OCI-LY3 (cell line): ENCODE measurements at regions not wholly inside any gene's neighbourhood (a gene's known extent, or its start where the extent isn't known, plus 50 kb on each side); places are given as distances from the start of the nearest gene placed in this dataset.
"Not testable (repeated sequence)": the region's sequence is repeated elsewhere in the genome, so short reads cannot be mapped to it uniquely, and the experiment has no call there.

Experiments used
- H2AFZ ChIP-seq: fragments of 200-600, 300-600 bp; shearing (Covaris generic); 2 replicates; pipeline ENCODE4 v1.6.0; 2014; ENCODE audit warnings: antibody characterized with exemption, low read depth, low read length
- H3K27ac ChIP-seq: fragments of 200-600, 300-600 bp; sonication (generic); 2 replicates; pipeline ENCODE4 v1.5.1; 2014; ENCODE audit warnings: mild to moderate bottlenecking, low read length, moderate library complexity, mixed read lengths
- H3K27me3 ChIP-seq: fragments of 200-600, 300-600 bp; sonication (generic); 2 replicates; pipeline ENCODE4 v1.6.1; 2014; ENCODE audit warnings: low read depth, low read length, mixed read lengths
- H3K36me3 ChIP-seq: fragments of 200-600, 300-600 bp; sonication (generic); replicated peaks from 2 replicates; pipeline ENCODE3; 2014; ENCODE audit warnings: low read depth, low read length, mixed read lengths
- H3K4me1 ChIP-seq: fragments of 300-600, 200-600 bp; sonication (generic); 2 replicates; pipeline ENCODE4 v1.6.1; 2014; ENCODE audit warnings: low read length, mixed read lengths
- H3K4me2 ChIP-seq: fragments of 200-600, 300-600 bp; sonication (generic); 2 replicates; pipeline ENCODE4 v1.6.1; 2014; ENCODE audit warnings: low read length, mixed read lengths
- H3K4me3 ChIP-seq: fragments of 300-600, 200-600 bp; sonication (generic); 2 replicates; pipeline ENCODE4 v1.5.1; 2014; ENCODE audit warnings: antibody characterized with exemption, mild to moderate bottlenecking, low read length, moderate library complexity
- H3K79me2 ChIP-seq: fragments of 300-600, 200-600 bp; shearing (Covaris generic); 2 replicates; pipeline ENCODE4 v1.6.1; 2014; ENCODE audit warnings: mild to moderate bottlenecking, low read length, mixed read lengths
- H3K9ac ChIP-seq: fragments of 300-600, 200-600 bp; shearing (Covaris generic); 2 replicates; pipeline ENCODE4 v1.6.0; 2014; ENCODE audit warnings: mild to moderate bottlenecking, low read length, moderate library complexity
- H3K9me3 ChIP-seq: fragments of 200-600, 300-600 bp; shearing (Covaris generic); 2 replicates; pipeline ENCODE4 v1.6.1; 2014; ENCODE audit warnings: low read length, mixed read lengths; ENCODE audit not compliant: insufficient read depth
- H4K20me1 ChIP-seq: fragments of 200-600, 300-600 bp; sonication (generic); 2 replicates; pipeline ENCODE4 v1.6.1; 2016; ENCODE audit warnings: low read length, mixed read lengths; ENCODE audit not compliant: insufficient read depth
- EZH2phosphoT487 ChIP-seq: fragments of 200-600 bp; shearing (Covaris generic); IDR thresholded peaks from 2 replicates; pipeline ENCODE4 v1.6.1; 2018; ENCODE audit warnings: antibody characterized with exemption, mixed run types, low read depth
- TF ChIP-seq, protein P1 (sequence below): fragments of 200-600, 300-600 bp; sonication (generic); IDR thresholded peaks from 2 replicates; pipeline ENCODE4 v1.5.1; 2014; ENCODE audit warnings: antibody characterized with exemption, low read length, low read depth

DNA sequence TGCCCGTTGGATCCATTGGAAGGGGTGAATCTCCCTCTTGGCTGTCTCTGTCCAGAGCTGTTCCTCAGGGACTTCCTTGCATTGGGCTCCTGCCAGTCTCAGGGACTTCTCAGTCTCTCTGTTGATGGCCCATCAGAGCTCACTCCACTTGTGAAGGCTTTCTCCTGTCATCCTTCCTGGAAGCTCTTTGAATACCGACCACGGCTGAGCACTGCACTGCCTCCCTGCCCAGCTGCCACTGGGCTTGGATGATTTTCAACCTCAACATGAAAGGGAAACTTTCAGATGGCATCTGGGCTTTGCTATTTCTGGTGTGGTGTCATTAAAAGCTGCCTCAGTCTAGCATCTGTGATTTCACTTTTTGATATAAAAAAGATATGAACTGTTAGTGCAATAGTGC is 66.1 kb upstream of the ANKRD10 start:
- H3K9me3 ChIP-seq, result peaks cover 6% of the 10 kb centered on the region; the same call in 1 of the 2 replicates
- no peak overlapping the region for H3K27ac ChIP-seq
- no peak overlapping the region for H3K4me3 ChIP-seq
- H3K4me2 ChIP-seq, result no peak overlapping the region
- TF ChIP-seq EZH2phosphoT487, result no peak
- TF ChIP-seq, protein P1, sequence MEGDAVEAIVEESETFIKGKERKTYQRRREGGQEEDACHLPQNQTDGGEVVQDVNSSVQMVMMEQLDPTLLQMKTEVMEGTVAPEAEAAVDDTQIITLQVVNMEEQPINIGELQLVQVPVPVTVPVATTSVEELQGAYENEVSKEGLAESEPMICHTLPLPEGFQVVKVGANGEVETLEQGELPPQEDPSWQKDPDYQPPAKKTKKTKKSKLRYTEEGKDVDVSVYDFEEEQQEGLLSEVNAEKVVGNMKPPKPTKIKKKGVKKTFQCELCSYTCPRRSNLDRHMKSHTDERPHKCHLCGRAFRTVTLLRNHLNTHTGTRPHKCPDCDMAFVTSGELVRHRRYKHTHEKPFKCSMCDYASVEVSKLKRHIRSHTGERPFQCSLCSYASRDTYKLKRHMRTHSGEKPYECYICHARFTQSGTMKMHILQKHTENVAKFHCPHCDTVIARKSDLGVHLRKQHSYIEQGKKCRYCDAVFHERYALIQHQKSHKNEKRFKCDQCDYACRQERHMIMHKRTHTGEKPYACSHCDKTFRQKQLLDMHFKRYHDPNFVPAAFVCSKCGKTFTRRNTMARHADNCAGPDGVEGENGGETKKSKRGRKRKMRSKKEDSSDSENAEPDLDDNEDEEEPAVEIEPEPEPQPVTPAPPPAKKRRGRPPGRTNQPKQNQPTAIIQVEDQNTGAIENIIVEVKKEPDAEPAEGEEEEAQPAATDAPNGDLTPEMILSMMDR, result no peak
- no peak overlapping the region for H2AFZ ChIP-seq
- H3K9ac ChIP-seq, result no peak overlapping the region
- no peaks in the 10 kb centered on the region for H3K79me2 ChIP-seq
- H3K4me1 ChIP-seq, result peaks cover 7% of the 10 kb centered on the region
- H3K36me3 ChIP-seq, result peaks cover 18% of the 10 kb centered on the region
- H3K27me3 ChIP-seq, result no peaks in the 10 kb centered on the region
- H4K20me1 ChIP-seq, result no peaks in the 10 kb centered on the region

GRCh38 chr13:110979149-110979548 is 64.3 kb upstream of the ANKRD10 start:
- not testable (repeated sequence) for H3K9ac ChIP-seq, H3K27me3 ChIP-seq, H3K4me3 ChIP-seq

DNA sequence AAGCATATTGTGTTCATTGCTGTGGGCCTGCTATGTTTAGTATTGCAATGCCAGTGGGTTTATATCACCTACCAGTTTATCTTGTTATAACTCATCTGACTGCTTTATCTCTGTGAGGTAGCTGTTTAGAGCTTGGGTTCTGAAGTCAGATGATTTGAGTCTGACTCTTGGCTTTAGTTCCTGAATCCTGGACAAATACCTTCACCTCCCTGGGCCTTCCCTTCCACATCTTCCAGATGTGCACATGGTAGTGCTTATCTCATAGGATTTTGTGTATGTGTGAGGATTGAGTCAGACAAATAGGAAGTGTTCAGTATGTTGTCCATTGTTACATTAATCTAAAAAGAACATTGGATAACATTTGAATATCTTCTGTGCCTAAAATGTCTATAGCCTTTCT is 63.5 kb upstream of the ANKRD10 start:
- H3K27me3 ChIP-seq, result no peaks in the 10 kb centered on the region
- no peaks in the 10 kb centered on the region for H3K79me2 ChIP-seq

More at GRCh38 chr13:110979149-110979548, 64.3 kb upstream of the ANKRD10 start:
- H3K4me1 ChIP-seq, H3K79me2 ChIP-seq, H3K9me3 ChIP-seq, H3K27ac ChIP-seq, H2AFZ ChIP-seq, H4K20me1 ChIP-seq, H3K4me2 ChIP-seq: not testable (repeated sequence)
- peaks cover 18% of the 10 kb centered on the region for H3K36me3 ChIP-seq

DNA sequence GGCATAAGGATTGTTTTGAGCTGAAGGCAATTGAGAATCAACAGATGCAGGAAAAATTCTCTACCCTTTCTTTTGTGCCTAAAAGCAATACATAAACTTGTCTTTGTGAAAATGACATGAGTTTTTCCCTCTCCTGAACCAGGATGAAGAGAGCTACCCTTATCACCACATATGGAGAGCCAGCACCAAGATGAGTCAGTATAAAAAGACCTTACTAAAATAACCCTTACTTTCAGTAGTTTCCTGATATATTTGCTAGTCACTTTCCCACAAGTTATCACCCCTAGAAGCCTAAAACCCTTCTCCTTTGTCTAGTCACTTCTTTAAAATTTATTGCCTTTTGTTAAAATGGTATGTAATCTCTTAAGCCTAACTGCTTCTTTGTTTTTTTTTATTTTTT is 61.9 kb upstream of the ANKRD10 start:
- Histone ChIP-seq H3K4me3 (no peak overlapping the region), H3K27ac (no peak overlapping the region), H3K9ac (no peak overlapping the region), H3K4me1 (peaks cover 7% of the 10 kb centered on the region; the same call in 1 of the 2 replicates), H2AFZ (no peak overlapping the region), H3K4me2 (no peak overlapping the region), H4K20me1 (no peaks in the 10 kb centered on the region), H3K79me2 (no peaks in the 10 kb centered on the region), H3K27me3 (no peaks in the 10 kb centered on the region), H3K9me3 (peaks cover 6% of the 10 kb centered on the region; the same call in 1 of the 2 replicates), H3K36me3 (peaks cover 18% of the 10 kb centered on the region)
- TF ChIP-seq, protein P1, result no peak
- TF ChIP-seq EZH2phosphoT487, result no peak

More for the DNA sequence above, 63.5 kb upstream of the ANKRD10 start:
- Histone ChIP-seq H2AFZ (no peak overlapping the region), H3K9me3 (peaks cover 6% of the 10 kb centered on the region; the same call in 1 of the 2 replicates), H3K27ac (no peak overlapping the region), H3K4me1 (peaks cover 6% of the 10 kb centered on the region; the same call in 1 of the 2 replicates), H3K4me3 (no peak overlapping the region), H4K20me1 (no peaks in the 10 kb centered on the region), H3K9ac (no peak overlapping the region), H3K36me3 (peaks cover 18% of the 10 kb centered on the region), H3K4me2 (no peak overlapping the region)
- no peak for TF ChIP-seq EZH2phosphoT487
- TF ChIP-seq, protein P1, result no peak
